ENCODE measurements at regions not wholly inside any gene's neighbourhood (a gene's known extent, or its start where the extent isn't known, plus 50 kb on each side); places are given as distances from the start of the nearest gene placed in this dataset.

- no peak for DNase-seq (ENCODE audit: extremely low read depth, low read depth, low spot score)
These were observed 119.6 kb upstream of the DTNA start for GRCh38 chr18:34590503-34590902.

GRCh38 chr18:34591920-34592444 is 118.1 kb upstream of the DTNA start:
- DNase-seq (ENCODE audit: extremely low read depth, low read depth, low spot score), result no peak

- DNase-seq (ENCODE audit: extremely low read depth, low read depth, low spot score), result no peak
These were observed 117.6 kb upstream of the DTNA start for GRCh38 chr18:34592481-34592880.

- DNase-seq (ENCODE audit: extremely low read depth, low read depth, low spot score), result no peak
These were observed 117.1 kb upstream of the DTNA start for GRCh38 chr18:34592961-34593382.

DNA sequence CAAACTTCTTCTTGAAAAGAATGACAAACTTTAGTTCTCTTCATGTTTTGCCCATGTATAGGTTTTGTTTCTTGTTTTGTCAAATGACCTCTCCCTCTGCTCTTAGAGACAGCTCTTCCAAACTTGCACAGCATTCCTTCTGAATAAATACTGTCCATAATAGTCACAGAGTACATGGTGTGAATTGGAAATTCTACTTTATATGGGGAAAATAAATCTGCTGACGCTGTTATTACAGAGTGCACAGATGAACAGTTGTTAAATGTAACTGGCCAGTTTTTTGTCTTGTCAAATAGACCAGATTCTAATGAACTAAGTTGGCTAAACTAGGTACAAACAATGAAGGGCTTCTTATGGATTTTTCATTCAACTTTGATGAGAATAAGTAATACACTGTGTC is 115.8 kb upstream of the DTNA start:
- DNase-seq (ENCODE audit: extremely low read depth, low read depth, low spot score), result no peak

GRCh38 chr18:34595690-34596089 is 114.4 kb upstream of the DTNA start:
- DNase-seq (ENCODE audit: extremely low read depth, low read depth, low spot score), result no peak

- no peak for DNase-seq (ENCODE audit: extremely low read depth, low read depth, low spot score)
These were observed 111.9 kb upstream of the DTNA start for GRCh38 chr18:34598120-34598635.

DNA sequence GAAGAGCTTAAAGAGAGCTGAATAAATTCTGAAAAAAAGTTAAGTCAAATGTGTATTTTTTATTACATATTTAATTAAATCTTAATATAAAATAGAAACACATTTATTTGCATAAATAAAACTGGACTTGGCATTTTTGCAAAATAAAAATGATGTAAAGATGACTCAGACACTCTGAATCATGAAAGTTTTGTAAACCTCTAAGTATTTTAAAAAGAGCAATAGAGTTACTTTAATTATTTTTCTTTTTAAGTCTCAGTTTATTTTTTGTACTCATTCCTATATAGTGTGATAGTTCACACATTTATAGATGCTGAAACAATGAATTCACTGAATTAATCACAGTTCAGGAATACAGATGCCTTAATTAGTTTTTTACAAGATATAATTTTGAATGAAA is 109.9 kb upstream of the DTNA start:
- DNase-seq (ENCODE audit: extremely low read depth, low read depth, low spot score), result no peak

DNA sequence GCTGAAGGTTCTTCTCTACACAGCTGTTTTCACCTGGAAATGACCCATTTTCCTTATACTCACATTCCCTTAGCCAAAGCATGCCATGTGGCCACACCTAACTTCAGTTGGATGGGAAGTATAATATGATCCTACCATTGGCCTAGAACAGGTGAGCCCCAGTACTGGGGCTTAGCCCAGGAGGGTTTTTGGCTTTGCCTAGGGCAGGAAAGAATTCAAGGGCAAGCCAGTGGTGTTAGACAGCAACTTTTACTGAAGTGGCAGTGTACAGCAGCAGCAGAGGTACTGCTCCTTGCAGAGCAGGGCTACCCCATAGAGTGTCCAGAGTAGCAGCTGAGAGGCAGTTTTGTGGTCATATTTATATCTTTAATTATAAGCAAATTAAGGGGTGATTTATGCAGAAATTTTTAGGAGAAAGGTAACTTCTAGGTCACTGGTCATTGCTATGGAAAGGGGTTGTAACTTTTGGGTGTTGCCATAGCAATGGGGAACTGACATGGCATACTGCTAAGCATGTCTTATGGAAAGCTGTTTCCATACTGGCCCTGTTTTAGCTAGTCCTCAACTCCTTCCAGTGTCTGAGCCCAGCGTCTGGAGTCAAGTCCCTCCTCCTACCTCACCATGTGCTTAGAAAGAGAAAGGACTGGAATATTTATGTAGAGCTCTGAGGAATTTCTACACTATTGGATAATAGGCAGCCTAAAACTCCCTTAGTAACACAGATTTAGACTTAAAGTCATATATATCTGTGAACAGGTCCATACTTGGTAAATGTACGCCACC is 109.0 kb upstream of the DTNA start:
- no peak for DNase-seq (ENCODE audit: extremely low read depth, low read depth, low spot score)

GRCh38 chr18:34604591-34604990 is 105.5 kb upstream of the DTNA start:
- no peak for DNase-seq (ENCODE audit: extremely low read depth, low read depth, low spot score)

- no peak for DNase-seq (ENCODE audit: extremely low read depth, low read depth, low spot score)
These were observed 103.2 kb upstream of the DTNA start for GRCh38 chr18:34606851-34607250.

DNA sequence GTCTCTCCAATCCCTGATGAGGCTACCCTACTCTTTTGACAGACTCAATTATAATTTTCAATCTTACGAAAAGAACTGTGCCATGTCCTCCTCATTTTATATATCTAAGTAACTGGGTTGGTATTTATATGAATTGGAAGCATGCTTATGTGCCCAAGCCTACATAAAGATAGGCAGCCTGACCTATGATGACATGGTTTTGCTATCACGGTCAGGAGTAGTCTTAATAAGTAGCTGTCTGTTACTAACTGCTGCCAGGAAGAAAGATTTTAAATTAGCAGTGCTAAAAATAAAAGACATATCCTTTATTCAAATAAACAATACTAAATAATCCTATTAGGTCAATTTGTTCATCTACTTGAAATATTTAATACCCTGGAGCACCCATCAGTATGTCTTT is 102.0 kb upstream of the DTNA start:
- no peak for DNase-seq (ENCODE audit: extremely low read depth, low read depth, low spot score)

GRCh38 chr18:34609986-34610648 is 100.0 kb upstream of the DTNA start:
- DNase-seq (ENCODE audit: extremely low read depth, low read depth, low spot score), result no peak

GRCh38 chr18:34611904-34612303 is 98.2 kb upstream of the DTNA start:
- no peak for DNase-seq (ENCODE audit: extremely low read depth, low read depth, low spot score)

DNA sequence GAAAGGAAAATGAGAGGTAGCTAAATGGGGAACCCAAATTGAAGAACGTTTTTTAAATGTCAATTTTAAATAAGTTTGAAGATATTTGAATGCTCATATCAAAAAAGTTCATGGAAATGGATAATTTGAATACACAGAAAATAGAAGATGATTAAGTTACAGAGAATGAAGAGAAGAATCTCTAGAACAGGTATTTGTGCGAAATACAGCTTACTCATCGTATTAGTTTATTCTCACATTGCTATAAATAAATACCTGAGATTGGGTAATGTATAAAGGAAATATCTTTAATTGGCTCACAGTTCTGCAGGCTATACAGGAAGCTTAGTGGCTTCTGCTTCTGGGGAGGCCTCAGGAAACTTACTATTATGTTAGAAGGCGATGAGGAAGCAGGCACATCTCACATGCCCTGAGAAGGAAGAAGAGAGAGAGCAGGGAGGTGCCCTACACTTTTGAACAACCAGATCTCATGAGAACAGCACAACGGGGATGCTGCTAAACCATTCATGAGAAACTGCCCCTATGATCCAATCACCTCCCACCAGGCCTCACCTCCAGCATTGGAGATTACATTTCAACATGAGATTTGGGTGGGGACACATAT is 89.7 kb upstream of the DTNA start:
- DNase-seq (ENCODE audit: extremely low read depth, low read depth, low spot score), result no peak

GRCh38 chr18:34623557-34623956 is 86.5 kb upstream of the DTNA start:
- no peak for DNase-seq (ENCODE audit: extremely low read depth, low read depth, low spot score)

GRCh38 chr18:34624551-34624950 is 85.5 kb upstream of the DTNA start:
- no peak for DNase-seq (ENCODE audit: extremely low read depth, low read depth, low spot score)

GRCh38 chr18:34626404-34627136 is 83.5 kb upstream of the DTNA start:
- no peak for DNase-seq (ENCODE audit: extremely low read depth, low read depth, low spot score)

DNA sequence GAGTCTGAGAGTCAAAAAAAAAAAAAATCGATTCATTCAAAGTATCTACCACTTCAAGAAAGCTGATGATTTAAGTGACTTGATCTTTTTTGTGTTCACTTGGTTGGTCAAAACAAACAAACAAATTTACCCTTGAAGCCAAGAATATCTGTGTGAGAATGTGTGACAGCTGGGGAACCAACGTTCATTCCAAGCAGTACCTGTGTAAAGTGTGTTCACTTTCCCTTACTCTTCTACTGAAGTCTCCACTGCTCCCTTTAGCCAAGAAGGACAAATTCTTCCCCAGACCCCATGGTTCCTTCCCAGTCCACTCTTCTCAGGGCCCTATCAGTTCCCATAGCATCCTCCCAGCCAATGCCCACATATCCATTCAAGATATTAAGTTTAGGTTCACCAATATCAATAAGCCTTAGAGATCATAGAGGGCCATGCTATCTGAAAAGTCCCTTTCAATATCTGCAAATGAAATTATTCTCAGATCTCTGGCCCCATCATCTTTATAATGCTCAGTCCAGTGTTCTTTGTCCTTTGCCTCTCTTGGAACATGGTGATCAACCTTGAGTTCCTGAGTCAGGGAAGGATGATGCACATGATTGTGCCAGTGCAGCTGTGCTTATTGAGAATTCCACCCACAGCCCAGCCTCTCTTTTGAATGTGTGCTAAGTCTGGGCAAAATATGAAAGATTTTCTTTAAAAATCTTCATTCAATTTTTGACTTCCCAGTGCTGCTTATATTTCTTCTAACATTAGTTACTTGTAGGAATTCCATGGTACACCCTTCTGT is 82.8 kb upstream of the DTNA start:
- DNase-seq (ENCODE audit: extremely low read depth, low read depth, low spot score), result no peak
